Ascending aorta (tissue), 2 donors: ENCODE measurements at regions not wholly inside any gene's neighbourhood (a gene's known extent, or its start where the extent isn't known, plus 50 kb on each side); places are given as distances from the start of the nearest gene placed in this dataset.

ENCODE experiments used
- DNase-seq, 2 donors: peaks; one replicate each; pipeline ENCODE4 v3.0.0-alpha.2; 2019; ENCODE audit warnings: low spot score in 2 of 2
- H3K27ac ChIP-seq, 2 donors: fragments of 200-600 bp; sonication (generic); one replicate each; pipeline ENCODE4 v1.5.1; 2016 to 2017; ENCODE audit warnings: mild to moderate bottlenecking in 1 of 2
- H3K27me3 ChIP-seq: fragments of 200-600 bp; sonication (generic); one replicate; pipeline ENCODE4 v1.5.1; 2017
- H3K36me3 ChIP-seq, 2 donors: fragments of 200-600 bp; sonication (generic); one replicate each; pipeline ENCODE4 v1.5.1; 2016
- H3K4me1 ChIP-seq, 2 donors: fragments of 200-600 bp; sonication (generic); one replicate each; pipeline ENCODE4 v1.5.1; 2016 to 2017; ENCODE audit warnings: mild to moderate bottlenecking in 1 of 2
- H3K4me3 ChIP-seq, 2 donors: fragments of 200-600 bp; sonication (generic); one replicate each; pipeline ENCODE4 v1.5.1; 2016 to 2017; ENCODE audit warnings: mild to moderate bottlenecking in 1 of 2
- H3K9me3 ChIP-seq, 2 donors: fragments of 200-600 bp; sonication (generic); one replicate each; pipeline ENCODE4 v1.5.1; 2016
- CTCF ChIP-seq, 3 experiments: fragments of 200-600 bp in 2 of 3; fragments of 450-650 bp in 1 of 3; sonication (generic) in 2 of 3; IDR thresholded peaks; one replicate each; pipeline ENCODE4 v1.5.1; 2016 to 2019; ENCODE audit warnings: antibody characterized with exemption in 3 of 3, mild to moderate bottlenecking in 1 of 3, moderate library complexity in 1 of 3
- intact Hi-C: fragments of 100-400 bp; cut with DNase I; formaldehyde crosslinking; loops from one replicate; pipeline ENCODE4 v1.15.1; 2023

- DNase-seq = no peak
- H3K9me3 ChIP-seq = no peaks in the 10 kb centered on the region
These were observed 68.5 kb upstream of the LNX1 start for GRCh38 chr4:53659737-53660136.

DNA sequence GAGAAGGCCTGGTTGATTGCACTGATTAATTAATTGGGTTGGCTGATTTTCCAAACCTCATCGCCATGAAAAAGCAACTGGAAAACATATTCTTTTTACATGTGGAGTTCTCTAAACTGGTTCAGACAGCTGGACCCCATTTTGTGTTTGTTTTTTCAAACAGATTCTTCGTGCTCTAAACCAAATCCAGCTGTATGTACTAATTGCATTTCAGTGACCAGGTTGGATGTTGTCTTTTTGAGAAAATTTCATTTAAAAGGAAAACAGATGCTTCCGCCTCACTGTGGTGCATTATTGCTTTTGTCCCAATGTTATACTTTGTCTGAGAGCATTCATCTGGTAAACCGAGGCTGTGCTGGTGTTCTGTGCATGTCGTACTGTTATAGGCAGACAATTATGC, 67.8 kb upstream of the LNX1 start:
- no peak overlapping the region for H3K27ac ChIP-seq
- H3K4me1 ChIP-seq = peaks cover 0 to 4% of the 10 kb centered on the region in 2 donors
- TF ChIP-seq CTCF (IDR thresholded peaks at IDR 0.05) = no peak
- intact Hi-C loops = no loop called here
- H3K27me3 ChIP-seq = no peaks in the 10 kb centered on the region
- no peaks in the 10 kb centered on the region for H3K9me3 ChIP-seq
- no peak overlapping the region for H3K4me3 ChIP-seq
- DNase-seq = no peak
- H3K36me3 ChIP-seq = no peaks in the 10 kb centered on the region

More at GRCh38 chr4:53659737-53660136, 68.5 kb upstream of the LNX1 start:
- H3K27me3 ChIP-seq = no peaks in the 10 kb centered on the region
- H3K4me1 ChIP-seq = peaks cover 0 to 2% of the 10 kb centered on the region in 2 donors
- H3K27ac ChIP-seq = no peak overlapping the region
- intact Hi-C loops = no loop called here
- no peak for TF ChIP-seq CTCF (IDR thresholded peaks at IDR 0.05)
- no peak overlapping the region for H3K4me3 ChIP-seq
- H3K36me3 ChIP-seq = no peaks in the 10 kb centered on the region

DNA sequence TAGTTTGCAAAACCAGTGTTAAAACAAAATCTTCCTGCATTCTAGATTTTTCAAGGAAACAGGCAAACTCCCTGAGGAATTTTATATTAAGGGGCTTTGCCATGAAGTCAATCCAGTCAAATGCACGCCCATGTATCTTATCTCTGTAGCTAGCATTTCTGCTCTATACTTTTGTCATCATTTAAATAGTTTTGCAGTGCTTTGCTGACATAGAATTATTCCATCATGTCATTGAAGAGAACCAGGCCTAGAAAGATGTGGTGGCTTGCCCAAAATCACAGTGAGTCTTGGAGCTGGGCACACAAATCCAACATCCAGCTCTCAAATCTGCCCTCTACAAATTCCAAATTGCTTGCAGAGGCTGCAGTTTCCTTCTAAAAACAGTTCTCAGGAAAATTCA, 66.7 kb upstream of the LNX1 start:
- Histone ChIP-seq H3K4me1 (peaks cover 0 to 9% of the 10 kb centered on the region in 2 donors), H3K36me3 (no peaks in the 10 kb centered on the region), H3K4me3 (no peak overlapping the region), H3K9me3 (no peaks in the 10 kb centered on the region), H3K27ac (no peak overlapping the region), H3K27me3 (no peaks in the 10 kb centered on the region)
- DNase-seq = no peak
- intact Hi-C loops = no loop called here
- TF ChIP-seq CTCF (IDR thresholded peaks at IDR 0.05) = no peak

GRCh38 chr4:53656421-53656981, 65.2 kb upstream of the LNX1 start:
- Histone ChIP-seq H3K36me3 (no peaks in the 10 kb centered on the region), H3K27ac (peak overlapping the region; percentile 41), H3K4me3 (no peak overlapping the region), H3K4me1 (peaks cover 0 to 9% of the 10 kb centered on the region in 2 donors), H3K9me3 (no peaks in the 10 kb centered on the region), H3K27me3 (no peaks in the 10 kb centered on the region)
- DNase-seq = no peak
- intact Hi-C loops = no loop called here
- TF ChIP-seq CTCF (IDR thresholded peaks at IDR 0.05) = peak in 2 of 3 experiments; percentile 36 to 43

DNA sequence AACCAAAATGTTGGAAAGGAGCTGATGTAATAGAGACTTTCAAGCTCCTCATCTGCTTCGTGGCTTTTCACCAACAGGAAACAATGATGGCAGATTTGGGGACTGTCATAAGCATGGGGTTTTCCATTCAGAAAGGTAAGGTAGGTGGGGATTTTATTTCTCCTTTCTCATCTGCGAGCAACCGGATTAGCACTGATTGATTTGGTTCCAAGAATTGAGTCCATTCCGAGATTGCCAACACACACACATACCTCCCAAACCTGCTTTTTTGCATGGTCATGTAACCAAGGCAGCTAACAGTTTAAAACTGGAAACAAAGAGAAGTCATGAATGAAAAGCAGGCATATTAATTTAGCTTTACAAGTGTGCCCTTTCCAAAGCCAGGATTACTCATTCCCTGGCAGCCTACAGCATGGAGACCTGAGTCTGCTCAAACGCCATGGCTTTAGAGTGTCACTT, 63.0 kb upstream of the LNX1 start:
- peak in 1 of 2 donors; percentile 77 for DNase-seq
- H3K27ac ChIP-seq = peak overlapping the region; percentile 37 to 53
- intact Hi-C loops = loop anchor here (5.0 kb wide), 2 partner anchors 162 to 578 kb away; no protein-coding TSS in a partner anchor
- no peaks in the 10 kb centered on the region for H3K9me3 ChIP-seq
- H3K4me3 ChIP-seq = no peak overlapping the region
- H3K27me3 ChIP-seq = no peaks in the 10 kb centered on the region
- no peaks in the 10 kb centered on the region for H3K36me3 ChIP-seq
- no peak for TF ChIP-seq CTCF (IDR thresholded peaks at IDR 0.05)
- peaks cover 0 to 9% of the 10 kb centered on the region in 2 donors for H3K4me1 ChIP-seq
